OCI-LY3 (cell line): ENCODE measurements at regions not wholly inside any gene's neighbourhood (a gene's known extent, or its start where the extent isn't known, plus 50 kb on each side); places are given as distances from the start of the nearest gene placed in this dataset.

ENCODE experiments used
- EZH2phosphoT487 ChIP-seq: fragments of 200-600 bp; shearing (Covaris generic); IDR thresholded peaks from 2 replicates; pipeline ENCODE4 v1.6.1; 2018; ENCODE audit warnings: antibody characterized with exemption, mixed run types, low read depth
- TF ChIP-seq, protein P1 (sequence below): fragments of 200-600, 300-600 bp; sonication (generic); IDR thresholded peaks from 2 replicates; pipeline ENCODE4 v1.5.1; 2014; ENCODE audit warnings: antibody characterized with exemption, low read length, low read depth

DNA sequence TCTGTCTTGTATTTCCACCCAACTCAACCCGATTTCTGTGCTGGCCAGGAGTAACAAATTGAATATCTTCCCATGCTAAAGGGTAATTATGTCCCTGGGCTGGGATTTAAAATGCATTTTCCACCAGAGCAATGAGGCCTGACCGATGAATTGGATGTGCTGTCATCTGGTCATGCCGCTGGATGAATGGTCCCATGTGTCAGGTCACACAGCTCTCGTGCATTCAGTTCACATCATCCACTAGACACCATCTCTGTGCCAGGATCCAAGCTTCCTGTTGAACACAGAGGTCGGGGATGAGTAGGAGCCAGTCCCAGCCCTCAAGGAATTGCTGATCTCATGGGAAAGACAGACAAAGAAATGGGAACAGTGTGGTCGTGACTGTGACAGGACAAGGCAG is 200.8 kb downstream of the ADRA2A start:
- TF ChIP-seq EZH2phosphoT487 = no peak
- TF ChIP-seq, protein P1, sequence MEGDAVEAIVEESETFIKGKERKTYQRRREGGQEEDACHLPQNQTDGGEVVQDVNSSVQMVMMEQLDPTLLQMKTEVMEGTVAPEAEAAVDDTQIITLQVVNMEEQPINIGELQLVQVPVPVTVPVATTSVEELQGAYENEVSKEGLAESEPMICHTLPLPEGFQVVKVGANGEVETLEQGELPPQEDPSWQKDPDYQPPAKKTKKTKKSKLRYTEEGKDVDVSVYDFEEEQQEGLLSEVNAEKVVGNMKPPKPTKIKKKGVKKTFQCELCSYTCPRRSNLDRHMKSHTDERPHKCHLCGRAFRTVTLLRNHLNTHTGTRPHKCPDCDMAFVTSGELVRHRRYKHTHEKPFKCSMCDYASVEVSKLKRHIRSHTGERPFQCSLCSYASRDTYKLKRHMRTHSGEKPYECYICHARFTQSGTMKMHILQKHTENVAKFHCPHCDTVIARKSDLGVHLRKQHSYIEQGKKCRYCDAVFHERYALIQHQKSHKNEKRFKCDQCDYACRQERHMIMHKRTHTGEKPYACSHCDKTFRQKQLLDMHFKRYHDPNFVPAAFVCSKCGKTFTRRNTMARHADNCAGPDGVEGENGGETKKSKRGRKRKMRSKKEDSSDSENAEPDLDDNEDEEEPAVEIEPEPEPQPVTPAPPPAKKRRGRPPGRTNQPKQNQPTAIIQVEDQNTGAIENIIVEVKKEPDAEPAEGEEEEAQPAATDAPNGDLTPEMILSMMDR = no peak
